Gastrocnemius medialis (tissue), 4 donors: ENCODE measurements at regions not wholly inside any gene's neighbourhood (a gene's known extent, or its start where the extent isn't known, plus 50 kb on each side); places are given as distances from the start of the nearest gene placed in this dataset.
"Not testable (repeated sequence)": the region's sequence is repeated elsewhere in the genome, so short reads cannot be mapped to it uniquely, and the experiment has no call there.

ENCODE experiments used
- ATAC-seq, 2 donors: fragments of 150-250 bp; one replicate each; pipeline ENCODE4 v1.9.1; 2016
- DNase-seq, 2 donors: peaks; one replicate each; pipeline ENCODE4 v3.0.0-alpha.2; 2019
- H3K27ac ChIP-seq, 4 donors: fragments of 200-600 bp; sonication (generic); 1 replicate in 1 of 4; 2 replicates in 3 of 4; pipeline ENCODE4 v1.5.1; 2016 to 2018; ENCODE audit warnings: mild to moderate bottlenecking in 2 of 4, moderate library complexity in 1 of 4
- H3K27me3 ChIP-seq, 3 donors: fragments of 200-600 bp; sonication (generic) in 2 of 3; 1 replicate in 1 of 3; 2 replicates in 2 of 3; pipeline versions ENCODE4 v1.5.1 to v1.6.0; 2016 to 2019; ENCODE audit warnings: mild to moderate bottlenecking in 1 of 3, moderate library complexity in 1 of 3
- H3K36me3 ChIP-seq, 2 donors: fragments of 200-600 bp; sonication (generic) in 1 of 2; one replicate each; pipeline ENCODE4 v1.5.1; 2017 to 2018
- H3K4me1 ChIP-seq, 2 donors: fragments of 200-600 bp; sonication (generic) in 1 of 2; one replicate each; pipeline ENCODE4 v1.5.1; 2016 to 2017; ENCODE audit warnings: mild to moderate bottlenecking in 2 of 2
- H3K4me3 ChIP-seq, 4 donors: fragments of 200-600 bp; sonication (generic) in 3 of 4; 1 replicate in 1 of 4; 2 replicates in 3 of 4; pipeline ENCODE4 v1.5.1; 2016 to 2019; ENCODE audit warnings: mild to moderate bottlenecking in 2 of 4
- H3K9me3 ChIP-seq, 3 donors: fragments of 200-600 bp; sonication (generic) in 2 of 3; 1 replicate in 1 of 3; 2 replicates in 2 of 3; pipeline ENCODE4 v1.5.1; 2016 to 2019
- in situ Hi-C, 4 donors: fragments of 200-750 bp; cut with MboI; loops; one replicate each; pipeline versions ENCODE4 v1.15.0 to v1.8.0; 2017; ENCODE audit warnings: low sequenced_read_pairs in 4 of 4
- intact Hi-C: fragments of 100-400 bp; cut with DNase I; formaldehyde crosslinking; loops from one replicate; pipeline ENCODE4 v1.15.1; 2023; ENCODE audit warnings: low total_unique reads

- ATAC-seq, H3K36me3 ChIP-seq, intact Hi-C loops: not testable (repeated sequence)
Observed at GRCh38 chr22:15772337-15772736, 82.5 kb downstream of the POTEH start.

GRCh38 chr22:15775118-15775517, 85.3 kb downstream of the POTEH start:
- DNase-seq, intact Hi-C loops, ATAC-seq: not testable (repeated sequence)

More at GRCh38 chr22:15772337-15772736, 82.5 kb downstream of the POTEH start:
- in situ Hi-C loops, H3K27me3 ChIP-seq, H3K27ac ChIP-seq, H3K9me3 ChIP-seq, H3K4me3 ChIP-seq, H3K4me1 ChIP-seq, DNase-seq: not testable (repeated sequence)

GRCh38 chr22:15775670-15776669, 86.1 kb downstream of the POTEH start:
- H3K4me3 ChIP-seq, ATAC-seq, H3K27me3 ChIP-seq, in situ Hi-C loops, H3K4me1 ChIP-seq, H3K9me3 ChIP-seq, intact Hi-C loops, H3K36me3 ChIP-seq, H3K27ac ChIP-seq, DNase-seq: not testable (repeated sequence)

More at GRCh38 chr22:15775118-15775517, 85.3 kb downstream of the POTEH start:
- H3K4me1 ChIP-seq, H3K27me3 ChIP-seq, H3K27ac ChIP-seq, H3K4me3 ChIP-seq, in situ Hi-C loops, H3K36me3 ChIP-seq, H3K9me3 ChIP-seq: not testable (repeated sequence)

- H3K4me1 ChIP-seq, H3K27ac ChIP-seq, in situ Hi-C loops, DNase-seq, ATAC-seq, H3K9me3 ChIP-seq, H3K27me3 ChIP-seq, H3K36me3 ChIP-seq, intact Hi-C loops, H3K4me3 ChIP-seq: not testable (repeated sequence)
Observed at GRCh38 chr22:15776727-15777126, 86.9 kb downstream of the POTEH start.

GRCh38 chr22:15777150-15777549, 87.3 kb downstream of the POTEH start:
- H3K4me1 ChIP-seq, H3K27ac ChIP-seq, in situ Hi-C loops, H3K27me3 ChIP-seq, H3K36me3 ChIP-seq, intact Hi-C loops, ATAC-seq, DNase-seq, H3K4me3 ChIP-seq, H3K9me3 ChIP-seq: not testable (repeated sequence)

- H3K4me3 ChIP-seq, H3K27me3 ChIP-seq, H3K36me3 ChIP-seq, in situ Hi-C loops, ATAC-seq, intact Hi-C loops, DNase-seq, H3K27ac ChIP-seq, H3K4me1 ChIP-seq, H3K9me3 ChIP-seq: not testable (repeated sequence)
Observed at GRCh38 chr22:15777557-15777956, 87.7 kb downstream of the POTEH start.

GRCh38 chr22:15778366-15778765, 88.5 kb downstream of the POTEH start:
- H3K36me3 ChIP-seq, H3K4me3 ChIP-seq, H3K9me3 ChIP-seq, H3K27me3 ChIP-seq, ATAC-seq, DNase-seq, in situ Hi-C loops, intact Hi-C loops, H3K27ac ChIP-seq, H3K4me1 ChIP-seq: not testable (repeated sequence)

- H3K4me1 ChIP-seq, H3K27ac ChIP-seq, in situ Hi-C loops, H3K4me3 ChIP-seq, ATAC-seq, H3K9me3 ChIP-seq, H3K36me3 ChIP-seq, intact Hi-C loops, H3K27me3 ChIP-seq, DNase-seq: not testable (repeated sequence)
Observed at GRCh38 chr22:15781652-15782051, 91.8 kb downstream of the POTEH start.

GRCh38 chr22:15782933-15783332, 93.1 kb downstream of the POTEH start:
- H3K4me3 ChIP-seq, intact Hi-C loops, H3K4me1 ChIP-seq, DNase-seq, in situ Hi-C loops, H3K36me3 ChIP-seq, H3K9me3 ChIP-seq, H3K27ac ChIP-seq, H3K27me3 ChIP-seq, ATAC-seq: not testable (repeated sequence)

GRCh38 chr22:15784383-15785085, 94.7 kb downstream of the POTEH start:
- peak in 1 of 2 donors; percentile 58 for ATAC-seq
- H3K36me3 ChIP-seq, H3K27me3 ChIP-seq, H3K9me3 ChIP-seq, H3K4me3 ChIP-seq, in situ Hi-C loops, H3K4me1 ChIP-seq, H3K27ac ChIP-seq, DNase-seq, intact Hi-C loops: not testable (repeated sequence)

- H3K27me3 ChIP-seq, H3K36me3 ChIP-seq, H3K27ac ChIP-seq, H3K9me3 ChIP-seq, H3K4me1 ChIP-seq, DNase-seq, intact Hi-C loops, in situ Hi-C loops, ATAC-seq, H3K4me3 ChIP-seq: not testable (repeated sequence)
Observed at GRCh38 chr22:15786942-15787733, 97.3 kb downstream of the POTEH start.
